OCI-LY1 (cell line): ENCODE measurements at regions not wholly inside any gene's neighbourhood (a gene's known extent, or its start where the extent isn't known, plus 50 kb on each side); places are given as distances from the start of the nearest gene placed in this dataset.

Experiments
- CTCF ChIP-seq: fragments of 200-600 bp; sonication (generic), shearing (Covaris generic); IDR thresholded peaks from 2 replicates; pipeline ENCODE4 v1.5.1; 2017; ENCODE audit warnings: mild to moderate bottlenecking, antibody characterized with exemption, low read length, moderate library complexity, mixed read lengths
- EZH2 ChIP-seq: fragments of 200-600 bp; sonication (generic), shearing (Covaris generic); IDR thresholded peaks from 2 replicates; pipeline ENCODE4 v1.8.0; 2017; ENCODE audit warnings: borderline replicate concordance, mixed run types, mild to moderate bottlenecking, antibody characterized with exemption, low read length, moderate library complexity, mixed read lengths

- TF ChIP-seq CTCF (no peak), EZH2 (no peak)
Observed at GRCh38 chr6:50510361-50510760, 203.0 kb upstream of the TFAP2D start.
